CD4-positive, alpha-beta T cell treated with Interleukin-2 at 100 ng/mL for 4 hours (primary cell): ENCODE measurements at regions not wholly inside any gene's neighbourhood (a gene's known extent, or its start where the extent isn't known, plus 50 kb on each side); places are given as distances from the start of the nearest gene placed in this dataset.

Source experiments
- DNase-seq: peaks from one replicate; pipeline ENCODE4 v3.0.0-alpha.2; 2020; ENCODE audit warnings: low spot score

DNA sequence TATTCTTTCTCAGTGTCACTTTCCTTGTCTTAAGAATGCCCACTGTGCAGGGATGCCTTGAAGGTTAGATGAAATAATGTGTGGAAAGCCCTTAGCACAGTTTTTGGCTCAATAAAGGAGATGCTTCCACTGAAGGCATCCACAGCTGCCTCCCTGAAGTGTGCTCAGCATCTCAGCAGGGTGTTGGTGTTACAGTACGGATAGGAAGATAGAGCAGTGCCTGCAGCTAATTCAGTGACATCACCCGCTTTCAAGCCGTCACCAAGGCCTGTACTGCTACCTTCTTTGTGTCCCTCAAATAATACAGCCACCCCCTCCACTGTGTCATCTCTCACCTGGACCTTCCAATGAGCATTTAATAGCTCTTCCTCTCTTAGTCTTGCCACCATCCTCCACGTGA is 59.0 kb downstream of the NDUFS5 start:
- no peak for DNase-seq

DNA sequence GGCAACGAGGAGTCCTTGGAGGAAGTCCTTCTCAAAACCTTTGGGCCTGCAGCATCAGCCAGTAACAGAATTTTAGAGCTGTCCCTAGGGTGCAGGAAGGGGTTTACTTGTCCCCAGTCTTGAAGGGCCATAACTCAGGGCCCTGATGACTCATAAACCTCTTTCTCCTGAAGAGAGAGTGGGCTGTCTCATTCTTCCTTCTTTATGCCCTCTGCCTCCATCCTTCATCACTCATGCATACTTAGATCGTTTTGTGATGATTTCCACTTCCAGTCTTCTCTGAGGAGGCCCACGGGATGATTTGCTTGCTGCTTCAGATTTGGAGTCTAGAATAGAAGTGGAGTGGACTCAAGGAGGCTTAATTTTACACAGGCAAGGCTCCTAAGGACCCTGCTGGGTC is 60.2 kb downstream of the NDUFS5 start:
- no peak for DNase-seq

DNA sequence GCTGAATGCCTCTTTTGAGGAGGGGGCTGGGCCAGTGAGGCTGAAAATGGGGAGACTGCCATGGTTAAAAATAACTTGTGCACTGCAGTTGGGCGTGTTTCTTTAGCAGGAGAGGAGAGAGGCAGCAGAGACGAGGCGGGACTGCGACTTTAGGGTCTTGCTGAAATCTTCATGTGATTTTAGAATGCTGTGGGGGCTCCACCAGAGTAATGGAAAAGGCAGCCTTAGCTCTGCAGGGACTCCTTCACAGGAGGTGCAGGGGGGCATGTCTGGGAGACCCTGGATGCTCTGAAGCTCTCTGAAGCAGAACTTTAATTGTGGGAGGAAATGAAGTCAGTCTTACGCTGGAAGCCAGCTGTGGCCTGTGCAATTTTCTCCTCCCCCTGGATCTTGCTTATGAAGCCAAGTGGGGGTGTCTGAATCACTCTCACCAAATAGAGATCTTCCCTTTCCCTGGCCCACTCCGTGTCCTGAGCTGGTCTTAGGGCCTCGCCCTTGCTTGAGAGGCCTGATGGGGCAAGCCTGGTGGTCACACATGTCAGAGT is 60.8 kb downstream of the NDUFS5 start:
- DNase-seq, result no peak

DNA sequence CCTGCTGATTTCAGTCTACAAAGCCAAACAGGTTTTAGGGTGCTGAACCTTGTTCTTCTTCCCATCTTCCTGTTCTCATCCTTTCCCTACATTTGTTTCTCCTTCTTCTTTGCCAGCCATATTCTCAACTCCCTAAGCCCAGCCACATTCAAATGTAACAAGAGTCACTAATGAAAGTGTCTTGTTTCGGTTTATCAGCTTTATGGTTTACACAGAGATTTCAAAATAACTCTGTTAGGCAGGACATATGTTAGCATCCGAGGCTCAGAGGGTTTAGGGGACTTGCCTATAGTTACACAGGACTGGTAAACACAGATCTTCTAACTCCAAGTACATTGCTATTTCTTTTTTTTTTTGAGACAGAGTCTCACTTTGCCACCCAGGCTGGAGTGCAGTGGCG is 61.3 kb downstream of the NDUFS5 start:
- no peak for DNase-seq

DNA sequence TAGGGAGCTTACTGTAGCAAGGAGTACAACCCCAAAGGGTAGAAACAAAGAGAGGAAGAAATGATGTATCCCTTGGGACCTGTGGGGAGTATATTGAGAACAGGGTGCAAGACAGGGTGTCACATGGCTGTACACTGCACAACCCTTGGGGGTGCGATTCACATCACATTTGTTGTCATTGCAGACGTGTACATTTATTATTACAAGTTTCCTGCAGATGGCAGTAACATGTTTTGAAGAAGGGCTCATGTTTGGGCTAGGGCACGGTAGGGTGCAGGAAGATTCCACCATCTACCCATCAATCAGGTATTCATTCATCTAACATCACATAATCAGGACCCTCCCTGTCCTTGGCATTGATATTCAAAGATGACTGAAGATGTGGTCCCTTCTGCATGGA is 62.5 kb downstream of the NDUFS5 start:
- no peak for DNase-seq

DNA sequence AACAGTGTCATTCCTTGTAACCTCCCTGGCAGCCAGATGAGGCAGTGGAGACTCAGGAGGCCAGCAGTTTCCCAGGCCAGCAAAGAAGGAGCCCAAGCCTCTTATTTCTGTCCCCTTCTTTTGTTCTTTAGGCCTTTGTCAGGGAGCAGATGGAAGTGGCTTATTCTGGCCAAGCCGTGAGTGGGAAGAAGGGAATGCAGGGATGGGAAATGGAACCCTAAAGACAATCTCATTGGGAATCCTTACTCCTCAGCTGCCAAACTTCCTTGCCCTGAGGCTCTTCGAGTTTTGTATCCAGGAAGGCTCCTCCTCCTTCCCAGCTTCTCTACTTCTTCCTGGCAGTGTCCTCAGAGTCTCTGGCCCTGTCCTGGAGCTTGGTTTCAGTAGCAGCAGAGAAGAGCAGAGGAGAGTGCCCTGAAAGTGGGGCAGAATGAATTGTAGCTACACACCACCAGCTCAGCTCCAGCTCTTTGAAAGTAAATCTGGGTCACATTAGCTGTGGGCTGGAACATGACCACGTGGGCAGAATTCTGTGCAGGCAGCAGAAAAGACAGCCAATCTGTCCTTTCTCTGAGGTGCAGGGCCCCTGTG is 63.9 kb downstream of the NDUFS5 start:
- DNase-seq, result no peak

DNA sequence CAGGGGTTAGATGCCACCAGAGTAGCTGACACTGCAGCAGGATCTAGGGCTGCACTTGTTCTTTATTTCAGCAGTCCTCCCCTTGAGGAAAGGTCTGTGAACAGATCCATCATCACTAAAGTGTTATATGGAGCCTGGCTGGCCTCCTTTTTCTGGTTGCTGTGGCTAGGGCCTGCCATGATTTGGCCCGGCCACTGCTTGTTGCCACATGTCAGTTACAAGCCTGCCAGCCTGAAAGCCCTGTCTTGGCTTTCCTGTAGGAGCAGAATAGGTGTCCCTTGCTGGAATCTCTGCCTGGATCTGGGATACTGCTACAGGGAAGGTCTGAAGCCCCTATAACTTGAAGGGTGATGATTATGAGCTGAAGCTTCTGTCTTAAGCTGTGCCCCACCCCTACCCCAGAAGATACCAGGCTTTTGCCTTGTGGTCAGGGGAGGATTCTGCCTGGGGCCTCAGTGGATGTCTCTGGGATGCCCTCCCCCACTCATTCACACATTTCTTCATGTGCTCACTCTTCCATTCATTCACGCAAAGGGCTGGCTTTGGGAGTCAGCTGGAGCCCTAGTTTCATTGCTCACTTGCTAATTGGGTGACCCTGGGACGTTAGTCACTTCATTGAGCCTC is 64.7 kb downstream of the NDUFS5 start:
- DNase-seq, result no peak

DNA sequence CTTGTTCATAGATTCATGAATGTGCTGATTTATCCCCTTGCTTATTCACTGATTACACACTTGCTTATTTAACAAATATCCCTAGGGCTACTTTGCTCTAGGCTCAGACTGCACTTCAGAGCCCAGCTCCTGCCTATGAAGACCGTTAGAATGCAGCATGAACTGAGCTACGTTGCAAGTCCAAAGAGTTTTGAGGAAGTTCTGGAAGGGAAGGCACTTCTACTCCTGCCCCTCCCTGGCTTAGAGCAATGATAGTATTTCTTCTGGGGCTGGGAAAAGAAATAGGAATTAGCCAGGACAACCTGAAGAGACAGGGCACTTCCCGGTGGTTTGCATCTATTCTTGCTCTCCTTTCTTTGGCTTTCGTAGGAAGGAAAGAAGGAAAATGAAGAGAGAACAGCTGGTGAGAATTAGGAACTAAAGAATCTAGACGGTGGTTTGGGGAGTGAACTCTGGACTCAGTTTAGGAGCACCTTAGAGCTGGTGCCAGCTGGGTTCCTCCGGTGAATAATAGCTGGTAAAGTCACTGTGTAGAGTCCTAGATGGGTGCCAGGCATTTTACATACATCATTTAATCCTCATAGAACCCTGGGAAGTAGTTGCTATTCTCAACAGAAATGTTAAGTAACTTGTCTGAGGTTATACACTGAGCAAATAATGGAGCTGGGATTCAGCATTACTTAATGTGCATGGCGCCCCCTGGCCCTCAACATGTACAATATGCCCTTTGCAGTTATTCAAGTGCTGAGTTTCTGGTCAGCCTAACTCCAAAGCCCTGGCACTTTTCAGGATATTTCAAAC is 65.9 kb downstream of the NDUFS5 start:
- peak; percentile 63 for DNase-seq

DNA sequence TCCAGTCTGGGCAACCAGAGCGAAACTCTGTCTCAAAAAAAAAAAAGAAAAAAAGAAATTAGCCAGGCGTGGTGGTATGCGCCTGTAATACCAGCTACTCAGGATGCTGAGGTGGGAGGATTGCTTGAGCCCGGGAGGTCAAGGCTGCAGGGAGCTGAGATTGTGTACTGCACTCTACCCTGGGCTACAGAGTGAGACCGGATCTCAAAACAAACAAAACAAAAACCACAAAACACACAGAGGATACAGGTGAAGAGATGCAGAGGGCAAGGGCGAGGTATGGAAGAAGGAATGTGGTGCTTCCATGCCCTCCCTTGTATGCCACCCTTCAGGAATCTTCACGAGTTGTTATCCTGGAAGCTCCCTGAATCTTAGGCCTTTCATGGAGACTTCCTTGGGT is 68.5 kb downstream of the NDUFS5 start:
- no peak for DNase-seq

DNA sequence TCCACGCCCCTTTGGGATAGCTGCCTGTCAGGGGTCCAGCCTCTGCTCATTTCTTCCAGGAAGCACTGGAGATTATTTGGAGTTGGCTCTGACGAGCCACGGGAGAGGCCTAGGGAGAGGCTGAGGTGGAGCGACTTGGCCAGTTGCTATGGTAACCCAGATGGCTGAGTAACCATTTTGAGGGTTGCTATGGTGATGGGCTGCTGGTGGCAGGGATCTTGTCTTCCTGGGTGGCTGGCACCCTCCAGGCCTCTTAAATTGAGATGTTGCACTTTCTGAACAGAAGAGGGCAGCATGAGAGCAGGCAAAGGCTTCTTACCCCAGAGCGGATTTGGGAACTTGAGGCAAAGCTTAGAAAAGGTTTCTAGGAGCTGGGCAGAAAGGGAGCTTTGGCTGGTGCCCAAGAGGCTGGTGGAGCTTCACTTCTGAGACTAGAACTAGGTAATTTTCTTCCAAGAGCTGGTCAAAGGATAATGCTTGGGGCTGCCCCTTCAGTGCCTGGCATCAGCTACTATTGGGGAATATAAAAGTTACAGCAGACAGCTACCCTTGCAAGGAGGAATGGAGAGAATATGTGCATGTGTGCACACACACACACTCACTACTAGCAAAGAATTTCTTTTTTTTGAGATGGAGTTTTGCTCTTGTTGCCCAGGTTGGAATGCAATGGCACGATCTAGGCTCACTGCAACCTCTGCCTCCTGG is 72.5 kb downstream of the NDUFS5 start:
- DNase-seq, result peak; percentile 90

DNA sequence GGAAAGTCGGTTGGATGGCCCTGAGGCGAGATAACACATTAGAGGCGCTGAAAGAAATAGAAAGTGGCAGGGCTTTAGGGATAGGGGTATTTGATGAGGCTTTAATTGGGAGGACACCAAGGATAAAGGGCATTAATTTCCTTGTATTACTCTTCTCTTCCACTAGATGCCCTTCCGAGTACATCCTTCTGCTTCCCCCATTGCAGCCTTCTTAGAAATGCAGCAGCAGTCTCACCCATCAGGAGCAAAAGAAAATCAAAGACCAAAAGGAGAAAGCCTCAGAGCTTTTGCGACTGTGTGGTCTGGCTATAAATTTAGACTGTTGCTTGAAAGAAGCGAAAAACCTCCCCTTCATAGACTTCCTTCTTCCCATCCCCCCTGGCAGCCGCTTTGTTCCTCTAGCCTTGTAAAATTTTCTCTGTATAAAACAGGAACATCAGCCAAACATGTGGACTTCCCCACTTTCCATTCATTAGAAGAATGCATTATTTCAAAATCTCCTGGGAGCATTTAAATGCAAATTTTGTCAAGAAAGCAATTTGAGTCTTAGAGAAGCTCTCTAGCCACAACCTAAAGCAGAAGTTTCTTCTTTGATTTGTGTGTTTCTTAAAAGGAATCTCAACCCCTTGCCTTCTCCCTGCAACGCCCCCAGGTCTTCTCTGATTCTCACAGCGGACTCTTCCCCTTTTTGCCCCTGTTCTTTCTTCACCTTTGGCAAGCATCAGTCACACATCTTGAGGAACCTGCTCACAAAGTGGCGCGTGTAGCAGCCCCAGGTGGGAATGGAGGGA is 76.6 kb downstream of the NDUFS5 start:
- peak; percentile 67 for DNase-seq

DNA sequence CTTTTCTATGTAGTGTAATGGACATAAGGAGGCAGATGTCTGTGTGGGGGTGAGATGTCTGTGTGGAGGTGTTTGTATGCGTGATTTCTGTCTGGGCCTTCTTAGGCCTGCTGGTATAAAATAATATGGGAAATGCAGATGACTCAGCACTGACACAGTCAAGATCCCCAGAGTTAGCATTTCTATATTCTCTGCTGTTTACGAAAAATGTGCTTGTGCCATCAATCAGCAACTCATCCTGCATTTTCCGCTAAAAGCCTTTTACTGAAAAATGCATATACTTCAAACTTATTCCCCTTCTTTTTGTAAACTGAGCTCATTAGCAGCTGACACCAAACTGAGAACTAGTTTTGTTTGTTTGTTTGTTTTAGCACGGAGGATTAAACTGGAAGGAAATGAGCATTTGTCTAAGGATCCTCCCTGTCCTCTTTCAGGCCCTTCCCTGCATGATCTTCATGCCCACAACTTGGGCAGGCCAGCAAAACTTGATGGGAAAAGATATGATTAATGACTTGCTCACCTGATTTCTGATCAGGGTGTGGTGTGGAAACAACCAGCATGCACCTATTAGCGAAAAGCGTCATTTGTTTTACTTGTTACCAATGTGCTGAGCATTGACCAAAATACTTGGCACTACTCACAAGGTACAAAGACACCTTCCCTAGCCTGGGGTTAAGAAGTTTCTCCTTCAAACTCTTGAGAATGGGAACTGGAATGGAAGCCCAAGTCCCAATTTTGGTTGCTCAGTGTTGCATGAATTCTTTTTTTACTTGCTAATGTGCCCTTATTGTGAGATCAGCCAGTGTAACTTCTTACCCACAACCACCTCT is 77.4 kb downstream of the NDUFS5 start:
- DNase-seq, result no peak

DNA sequence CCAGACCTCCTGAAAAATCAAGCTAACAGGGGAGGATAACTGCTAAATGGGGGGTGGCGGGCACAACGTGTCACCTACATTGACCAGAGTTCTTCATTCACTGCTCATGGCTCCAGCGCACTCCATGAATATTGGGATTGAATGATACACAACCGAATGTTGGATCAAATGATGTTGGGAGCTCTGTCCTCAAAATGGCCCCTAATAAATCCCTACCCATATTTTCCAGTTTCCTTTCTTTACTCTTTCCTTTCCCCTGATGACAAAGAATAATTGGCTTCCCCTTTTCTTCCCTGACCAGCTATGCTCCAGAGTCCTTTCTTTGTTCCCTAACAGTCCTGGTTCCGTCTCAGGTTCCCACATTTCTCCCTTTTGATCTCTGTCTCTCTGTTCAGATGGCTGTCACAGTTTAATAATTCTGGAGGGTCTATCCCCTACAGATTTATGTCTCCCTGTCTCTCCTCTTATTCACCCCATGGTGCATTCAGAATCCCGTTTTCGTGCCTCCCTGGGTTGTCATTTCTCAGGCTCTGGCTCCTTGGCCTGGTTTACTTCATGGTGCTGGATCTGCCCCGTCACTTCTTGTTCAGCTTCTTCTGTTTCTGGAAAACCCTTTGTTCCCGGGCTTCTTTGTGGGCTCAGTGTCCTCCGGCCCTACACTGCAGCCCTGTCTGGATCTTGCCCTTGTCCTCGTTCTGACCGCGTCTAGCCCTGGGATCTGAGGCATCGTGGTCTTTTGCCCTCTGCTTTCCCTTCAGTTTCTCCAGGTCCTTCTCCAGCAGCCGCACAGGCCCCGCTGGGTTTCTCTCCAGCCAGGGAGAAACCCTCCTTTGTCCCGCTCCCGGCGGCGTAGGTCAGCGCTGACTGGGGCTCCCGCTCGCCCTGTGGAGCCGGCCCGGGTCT is 78.3 kb downstream of the NDUFS5 start:
- no peak for DNase-seq

DNA sequence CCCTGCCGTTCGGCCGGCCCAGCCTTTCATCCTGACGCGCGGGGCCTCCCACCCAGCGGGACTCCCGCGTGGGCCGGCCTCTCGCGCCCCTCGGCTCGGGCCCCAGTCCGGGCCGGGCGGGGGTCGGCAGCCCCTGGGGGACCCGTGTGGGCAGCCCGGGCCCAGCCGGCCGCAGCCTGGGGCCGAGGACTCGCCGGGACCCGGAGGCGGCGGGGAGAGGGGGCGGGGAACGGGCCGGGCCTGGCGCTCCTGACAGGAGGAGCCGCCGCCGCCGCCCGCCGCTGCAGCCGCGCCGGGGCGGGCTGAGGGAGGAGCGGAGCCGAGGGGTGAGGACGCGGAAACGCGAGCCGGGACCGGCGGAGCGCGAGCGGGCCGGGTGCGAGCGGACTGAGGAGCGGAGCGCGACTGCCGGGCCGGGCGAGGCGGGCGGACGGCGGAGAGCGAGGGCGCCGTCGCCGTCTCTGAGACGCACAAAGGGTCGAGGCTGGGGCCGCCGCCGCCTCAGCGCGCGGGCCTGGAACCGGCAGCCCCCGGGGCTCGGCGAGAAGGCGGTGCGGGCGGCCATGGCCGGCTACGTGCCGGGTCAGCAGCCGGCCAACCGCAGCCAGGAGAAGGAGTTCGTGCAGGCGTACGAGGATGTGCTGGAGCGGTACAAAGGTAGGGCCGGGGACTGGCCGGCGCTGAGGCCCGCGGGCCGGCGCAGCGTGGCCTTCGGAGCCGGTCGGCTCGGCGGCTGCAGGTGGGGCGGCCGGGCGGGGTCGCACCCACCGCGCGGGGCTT is 79.1 kb downstream of the NDUFS5 start:
- DNase-seq, result peak; percentile 54

DNA sequence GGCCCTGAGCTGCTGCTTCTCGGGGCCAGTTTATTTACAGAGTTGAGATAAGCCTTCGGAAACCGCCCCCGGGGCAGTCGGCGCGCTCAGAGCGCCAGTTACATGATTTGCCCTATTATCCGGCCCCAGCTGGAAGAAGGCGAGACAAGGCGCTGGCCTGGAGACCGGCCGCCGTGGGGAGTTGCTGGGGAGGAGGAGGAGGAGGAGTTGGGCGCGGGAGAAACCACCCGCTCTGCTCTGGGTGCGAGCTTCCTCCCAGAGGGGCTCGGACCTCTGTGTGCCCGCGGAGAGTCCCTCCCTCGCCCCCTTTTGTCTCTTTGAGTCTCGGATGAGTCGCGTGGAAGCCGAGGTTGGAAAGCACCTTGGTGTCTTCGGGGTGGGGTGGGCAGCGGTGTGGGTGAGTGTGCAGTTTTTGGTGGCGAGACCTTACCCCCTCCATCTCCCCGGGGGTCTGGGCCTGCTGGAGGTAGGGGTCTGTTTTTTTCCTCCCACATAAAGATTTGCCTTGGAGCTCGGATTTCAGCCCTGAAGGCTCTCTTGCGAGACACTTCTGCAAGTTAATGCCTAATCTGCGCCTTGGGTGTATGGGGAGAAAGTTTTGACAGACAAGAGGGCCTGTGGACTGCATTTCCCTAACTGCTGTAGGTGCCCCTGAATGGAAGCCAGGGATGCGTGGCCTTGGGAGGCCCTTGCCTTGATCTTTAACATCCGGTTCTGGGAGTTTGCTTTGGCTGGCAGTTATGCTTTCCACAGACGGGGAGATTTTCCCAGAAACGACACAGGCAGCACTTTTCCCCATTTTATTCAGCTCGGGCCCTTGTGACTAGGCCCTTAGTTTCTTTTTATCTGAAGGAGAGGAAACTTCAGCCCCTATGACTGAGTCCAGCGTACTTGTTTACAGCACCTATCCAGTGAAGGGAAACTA is 80.0 kb downstream of the NDUFS5 start:
- DNase-seq, result peak; percentile 32

DNA sequence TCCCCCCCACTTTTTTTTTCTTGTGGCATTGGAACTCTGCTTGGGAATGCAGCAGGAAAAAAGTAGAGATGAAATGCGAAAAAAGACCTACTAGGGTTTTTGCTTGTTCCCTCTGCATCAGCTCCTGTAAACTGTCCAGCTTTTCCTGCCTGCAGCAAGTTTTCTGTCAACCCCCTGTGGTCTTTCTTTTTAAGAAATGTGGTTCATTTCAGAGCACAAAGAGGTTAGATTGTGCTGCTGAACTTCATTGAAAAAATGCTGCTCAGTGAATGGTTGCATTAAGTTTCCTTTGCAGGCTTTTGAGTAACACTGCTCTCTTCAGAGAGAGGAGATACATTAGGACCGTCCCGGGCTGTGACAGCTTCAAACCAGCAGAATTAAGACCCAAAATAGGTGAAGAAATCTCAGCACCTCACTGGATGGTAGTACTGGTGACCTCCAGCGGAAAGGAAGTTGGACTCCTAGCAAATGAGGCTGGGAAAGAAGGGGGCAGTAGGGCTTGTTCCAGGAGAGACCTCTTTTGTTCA is 80.7 kb downstream of the NDUFS5 start:
- DNase-seq, result no peak
